ENCODE measurements at regions not wholly inside any gene's neighbourhood (a gene's known extent, or its start where the extent isn't known, plus 50 kb on each side); places are given as distances from the start of the nearest gene placed in this dataset.

- no peaks in the 10 kb centered on the region for H3K9me3 ChIP-seq (replicated peaks; ENCODE audit: insufficient read depth, low read length)
- no peak for DNase-seq
- H2AFZ ChIP-seq (ENCODE audit: low read length), result no peak overlapping the region
- no peaks in the 10 kb centered on the region for H4K20me1 ChIP-seq (ENCODE audit: insufficient read depth, low read length)
- H3K79me2 ChIP-seq (ENCODE audit: low read length), result no peaks in the 10 kb centered on the region
- H3K4me2 ChIP-seq (ENCODE audit: low read depth, low read length), result no peak overlapping the region
- H3K4me1 ChIP-seq (ENCODE audit: low read length), result no peaks in the 10 kb centered on the region
- H3K27me3 ChIP-seq (replicated peaks; ENCODE audit: insufficient read depth, low read length), result no peaks in the 10 kb centered on the region
- H3K36me3 ChIP-seq (replicated peaks; ENCODE audit: insufficient read depth, low read length), result no peaks in the 10 kb centered on the region
- H3K9ac ChIP-seq (ENCODE audit: low read length), result no peak overlapping the region
- H3K9me2 ChIP-seq (replicated peaks; ENCODE audit: insufficient read depth, low read length), result no peaks in the 10 kb centered on the region
- H3F3A ChIP-seq (ENCODE audit: insufficient read depth, low read length), result no peaks in the 10 kb centered on the region
- no peak overlapping the region for H3K4me3 ChIP-seq (ENCODE audit: low read length)
- TF ChIP-seq, protein P1, sequence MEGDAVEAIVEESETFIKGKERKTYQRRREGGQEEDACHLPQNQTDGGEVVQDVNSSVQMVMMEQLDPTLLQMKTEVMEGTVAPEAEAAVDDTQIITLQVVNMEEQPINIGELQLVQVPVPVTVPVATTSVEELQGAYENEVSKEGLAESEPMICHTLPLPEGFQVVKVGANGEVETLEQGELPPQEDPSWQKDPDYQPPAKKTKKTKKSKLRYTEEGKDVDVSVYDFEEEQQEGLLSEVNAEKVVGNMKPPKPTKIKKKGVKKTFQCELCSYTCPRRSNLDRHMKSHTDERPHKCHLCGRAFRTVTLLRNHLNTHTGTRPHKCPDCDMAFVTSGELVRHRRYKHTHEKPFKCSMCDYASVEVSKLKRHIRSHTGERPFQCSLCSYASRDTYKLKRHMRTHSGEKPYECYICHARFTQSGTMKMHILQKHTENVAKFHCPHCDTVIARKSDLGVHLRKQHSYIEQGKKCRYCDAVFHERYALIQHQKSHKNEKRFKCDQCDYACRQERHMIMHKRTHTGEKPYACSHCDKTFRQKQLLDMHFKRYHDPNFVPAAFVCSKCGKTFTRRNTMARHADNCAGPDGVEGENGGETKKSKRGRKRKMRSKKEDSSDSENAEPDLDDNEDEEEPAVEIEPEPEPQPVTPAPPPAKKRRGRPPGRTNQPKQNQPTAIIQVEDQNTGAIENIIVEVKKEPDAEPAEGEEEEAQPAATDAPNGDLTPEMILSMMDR (IDR thresholded peaks at IDR 0.05; ENCODE audit: low read length), result no peak
- TF ChIP-seq EZH2phosphoT487 (IDR thresholded peaks at IDR 0.05; ENCODE audit: low read length), result no peak
- no peak for TF ChIP-seq EZH2 (optimal IDR thresholded peaks at IDR 0.05; ENCODE audit: low read depth, low read length)
- no peak overlapping the region for H3K27ac ChIP-seq (ENCODE audit: low read length)
These were observed 89.4 kb downstream of the KCTD12 start for GRCh38 chr13:76796851-76797250.

DNA sequence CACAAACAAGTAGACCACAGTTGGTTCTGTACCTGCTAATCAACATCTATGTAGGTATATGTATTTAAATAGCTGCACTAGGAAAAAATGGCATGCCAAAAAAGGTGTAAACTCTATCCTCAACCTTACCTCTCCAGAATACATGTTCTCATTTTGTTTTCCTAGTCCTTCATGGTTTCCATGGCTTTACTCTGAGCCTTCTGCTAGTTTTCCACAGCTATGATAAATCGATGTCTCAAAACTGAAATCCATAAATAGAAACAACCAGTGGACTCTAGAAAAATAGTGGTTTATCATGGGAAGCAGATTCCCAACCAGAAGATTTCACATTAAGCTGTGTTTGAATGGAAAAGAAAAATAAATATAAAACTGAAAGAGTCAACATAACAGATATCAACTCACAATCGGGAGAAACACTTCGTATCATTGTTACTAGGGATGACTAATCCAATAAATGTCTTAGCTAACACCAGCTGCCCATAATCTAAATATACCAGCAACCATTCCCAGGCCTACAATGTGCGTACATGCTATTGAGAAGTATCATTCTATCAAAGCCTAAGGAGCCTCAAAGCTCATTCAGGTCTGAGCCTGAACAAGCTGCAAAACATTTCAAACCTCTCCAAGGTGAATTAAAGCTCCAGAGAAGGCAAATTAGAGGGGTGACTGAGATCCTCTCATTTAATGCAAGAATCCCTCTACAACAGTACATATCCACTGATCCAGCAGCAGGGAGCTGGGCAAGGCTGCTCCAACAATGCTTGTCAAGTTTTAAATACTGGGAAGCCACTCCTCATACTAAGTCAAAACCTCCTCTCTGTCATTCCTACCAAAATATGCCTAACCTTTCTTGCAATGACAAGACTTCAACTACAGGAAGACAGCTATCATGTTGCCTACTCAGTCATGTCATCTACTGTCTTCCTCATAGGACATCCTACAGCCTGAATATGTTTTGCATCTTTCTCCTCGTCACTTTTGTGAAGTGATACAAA, 90.2 kb downstream of the KCTD12 start:
- no peak for DNase-seq
- no peaks in the 10 kb centered on the region for H3K9me2 ChIP-seq (replicated peaks; ENCODE audit: insufficient read depth, low read length)
- H2AFZ ChIP-seq (ENCODE audit: low read length), result no peak overlapping the region
- no peaks in the 10 kb centered on the region for H3K79me2 ChIP-seq (ENCODE audit: low read length)
- H3K9me3 ChIP-seq (replicated peaks; ENCODE audit: insufficient read depth, low read length), result no peaks in the 10 kb centered on the region
- no peak overlapping the region for H3K4me3 ChIP-seq (ENCODE audit: low read length)
- H3K27ac ChIP-seq (ENCODE audit: low read length), result no peak overlapping the region
- no peaks in the 10 kb centered on the region for H4K20me1 ChIP-seq (ENCODE audit: insufficient read depth, low read length)
- H3K9ac ChIP-seq (ENCODE audit: low read length), result no peak overlapping the region
- no peaks in the 10 kb centered on the region for H3K27me3 ChIP-seq (replicated peaks; ENCODE audit: insufficient read depth, low read length)
- H3K36me3 ChIP-seq (replicated peaks; ENCODE audit: insufficient read depth, low read length), result no peaks in the 10 kb centered on the region
- H3F3A ChIP-seq (ENCODE audit: insufficient read depth, low read length), result no peaks in the 10 kb centered on the region
- H3K4me1 ChIP-seq (ENCODE audit: low read length), result no peaks in the 10 kb centered on the region
- no peak for TF ChIP-seq EZH2 (optimal IDR thresholded peaks at IDR 0.05; ENCODE audit: low read depth, low read length)
- TF ChIP-seq, protein P1 (IDR thresholded peaks at IDR 0.05; ENCODE audit: low read length), result no peak
- TF ChIP-seq EZH2phosphoT487 (IDR thresholded peaks at IDR 0.05; ENCODE audit: low read length), result no peak
- H3K4me2 ChIP-seq (ENCODE audit: low read depth, low read length), result no peak overlapping the region

- H3K79me2 ChIP-seq (ENCODE audit: low read length), result no peaks in the 10 kb centered on the region
- no peak overlapping the region for H2AFZ ChIP-seq (ENCODE audit: low read length)
- no peaks in the 10 kb centered on the region for H3K9me3 ChIP-seq (replicated peaks; ENCODE audit: insufficient read depth, low read length)
- no peaks in the 10 kb centered on the region for H4K20me1 ChIP-seq (ENCODE audit: insufficient read depth, low read length)
- no peaks in the 10 kb centered on the region for H3F3A ChIP-seq (ENCODE audit: insufficient read depth, low read length)
- no peaks in the 10 kb centered on the region for H3K9me2 ChIP-seq (replicated peaks; ENCODE audit: insufficient read depth, low read length)
- DNase-seq, result no peak
- TF ChIP-seq, protein P1 (IDR thresholded peaks at IDR 0.05; ENCODE audit: low read length), result no peak
- TF ChIP-seq EZH2phosphoT487 (IDR thresholded peaks at IDR 0.05; ENCODE audit: low read length) (no peak), EZH2 (optimal IDR thresholded peaks at IDR 0.05; ENCODE audit: low read depth, low read length) (no peak)
- H3K36me3 ChIP-seq (replicated peaks; ENCODE audit: insufficient read depth, low read length), result no peaks in the 10 kb centered on the region
- H3K4me1 ChIP-seq (ENCODE audit: low read length), result no peaks in the 10 kb centered on the region
- H3K27ac ChIP-seq (ENCODE audit: low read length), result no peak overlapping the region
- H3K4me3 ChIP-seq (ENCODE audit: low read length), result no peak overlapping the region
- H3K4me2 ChIP-seq (ENCODE audit: low read depth, low read length), result no peak overlapping the region
- H3K27me3 ChIP-seq (replicated peaks; ENCODE audit: insufficient read depth, low read length), result no peaks in the 10 kb centered on the region
- H3K9ac ChIP-seq (ENCODE audit: low read length), result no peak overlapping the region
These were observed 93.4 kb downstream of the KCTD12 start for GRCh38 chr13:76792731-76793347.

Measured in MM.1S (cell line).